Gastrocnemius medialis (tissue), 4 donors: ENCODE measurements at regions not wholly inside any gene's neighbourhood (a gene's known extent, or its start where the extent isn't known, plus 50 kb on each side); places are given as distances from the start of the nearest gene placed in this dataset.

Experiments
- ATAC-seq, 2 donors: fragments of 150-250 bp; one replicate each; pipeline ENCODE4 v1.9.1; 2016
- DNase-seq, 2 donors: peaks; one replicate each; pipeline ENCODE4 v3.0.0-alpha.2; 2019
- H3K27ac ChIP-seq, 4 donors: fragments of 200-600 bp; sonication (generic); 1 replicate in 1 of 4; 2 replicates in 3 of 4; pipeline ENCODE4 v1.5.1; 2016 to 2018; ENCODE audit warnings: mild to moderate bottlenecking in 2 of 4, moderate library complexity in 1 of 4
- H3K27me3 ChIP-seq, 3 donors: fragments of 200-600 bp; sonication (generic) in 2 of 3; 1 replicate in 1 of 3; 2 replicates in 2 of 3; pipeline versions ENCODE4 v1.5.1 to v1.6.0; 2016 to 2019; ENCODE audit warnings: mild to moderate bottlenecking in 1 of 3, moderate library complexity in 1 of 3
- H3K36me3 ChIP-seq, 2 donors: fragments of 200-600 bp; sonication (generic) in 1 of 2; one replicate each; pipeline ENCODE4 v1.5.1; 2017 to 2018
- H3K4me1 ChIP-seq, 2 donors: fragments of 200-600 bp; sonication (generic) in 1 of 2; one replicate each; pipeline ENCODE4 v1.5.1; 2016 to 2017; ENCODE audit warnings: mild to moderate bottlenecking in 2 of 2
- H3K4me3 ChIP-seq, 4 donors: fragments of 200-600 bp; sonication (generic) in 3 of 4; 1 replicate in 1 of 4; 2 replicates in 3 of 4; pipeline ENCODE4 v1.5.1; 2016 to 2019; ENCODE audit warnings: mild to moderate bottlenecking in 2 of 4
- H3K9me3 ChIP-seq, 3 donors: fragments of 200-600 bp; sonication (generic) in 2 of 3; 1 replicate in 1 of 3; 2 replicates in 2 of 3; pipeline ENCODE4 v1.5.1; 2016 to 2019
- CTCF ChIP-seq, 5 experiments: fragments of 450-650 bp in 3 of 5; fragments of 200-600 bp in 2 of 5; sonication (generic) in 2 of 5; IDR thresholded peaks in 4 of 5; conservative IDR thresholded peaks in 1 of 5; 1 replicate in 4 of 5; 2 replicates in 1 of 5; pipeline ENCODE4 v1.5.1; 2016 to 2019; ENCODE audit warnings: antibody characterized with exemption in 5 of 5, mild to moderate bottlenecking in 3 of 5, moderate library complexity in 3 of 5
- POLR2A ChIP-seq, 2 donors: fragments of 450-650 bp; IDR thresholded peaks; one replicate each; pipeline ENCODE4 v1.6.1; 2017; ENCODE audit warnings: antibody characterized with exemption in 2 of 2, mild to moderate bottlenecking in 2 of 2, moderate library complexity in 2 of 2
- in situ Hi-C, 4 donors: fragments of 200-750 bp; cut with MboI; loops; one replicate each; pipeline versions ENCODE4 v1.15.0 to v1.8.0; 2017; ENCODE audit warnings: low sequenced_read_pairs in 4 of 4
- intact Hi-C: fragments of 100-400 bp; cut with DNase I; formaldehyde crosslinking; loops from one replicate; pipeline ENCODE4 v1.15.1; 2023; ENCODE audit warnings: low total_unique reads

- TF ChIP-seq POLR2A (IDR thresholded peaks at IDR 0.05) (no peak), CTCF (IDR thresholded peaks at IDR 0.05 in 4 of 5, conservative IDR thresholded peaks at IDR 0.05 in 1 of 5) (no peak)
- in situ Hi-C loops: no loop called here
- ATAC-seq (no peak), DNase-seq (no peak)
- no peaks in the 10 kb centered on the region for H3K27me3 ChIP-seq
- no peaks in the 10 kb centered on the region for H3K9me3 ChIP-seq
- H3K36me3 ChIP-seq: no peaks in the 10 kb centered on the region
- H3K4me1 ChIP-seq: no peaks in the 10 kb centered on the region
- intact Hi-C loops: no loop called here
- no peak overlapping the region for H3K27ac ChIP-seq
- H3K4me3 ChIP-seq: no peak overlapping the region
These were observed 119.1 kb upstream of the GATB start for GRCh38 chr4:151879705-151880445.

GRCh38 chr4:151876381-151876988 lies 115.7 kb upstream of the GATB start:
- H3K27ac ChIP-seq: no peak overlapping the region
- TF ChIP-seq POLR2A (IDR thresholded peaks at IDR 0.05): no peak
- TF ChIP-seq CTCF (IDR thresholded peaks at IDR 0.05 in 4 of 5, conservative IDR thresholded peaks at IDR 0.05 in 1 of 5): no peak
- intact Hi-C loops (no loop called here), in situ Hi-C loops (no loop called here)
- H3K36me3 ChIP-seq: no peaks in the 10 kb centered on the region
- DNase-seq: no peak
- no peaks in the 10 kb centered on the region for H3K4me1 ChIP-seq
- no peak for ATAC-seq
- no peaks in the 10 kb centered on the region for H3K27me3 ChIP-seq
- no peak overlapping the region for H3K4me3 ChIP-seq
- H3K9me3 ChIP-seq: no peaks in the 10 kb centered on the region

- no peaks in the 10 kb centered on the region for H3K36me3 ChIP-seq
- no peaks in the 10 kb centered on the region for H3K9me3 ChIP-seq
- H3K4me1 ChIP-seq: no peaks in the 10 kb centered on the region
- no peaks in the 10 kb centered on the region for H3K27me3 ChIP-seq
- no peak overlapping the region for H3K27ac ChIP-seq
- intact Hi-C loops: no loop called here
- in situ Hi-C loops: no loop called here
- ATAC-seq (no peak), DNase-seq (no peak)
- TF ChIP-seq CTCF (IDR thresholded peaks at IDR 0.05 in 4 of 5, conservative IDR thresholded peaks at IDR 0.05 in 1 of 5) (no peak), POLR2A (IDR thresholded peaks at IDR 0.05) (no peak)
- H3K4me3 ChIP-seq: no peak overlapping the region
These were observed 113.5 kb upstream of the GATB start for GRCh38 chr4:151874328-151874727.

- no peak for TF ChIP-seq CTCF (IDR thresholded peaks at IDR 0.05 in 4 of 5, conservative IDR thresholded peaks at IDR 0.05 in 1 of 5)
- no peak for TF ChIP-seq POLR2A (IDR thresholded peaks at IDR 0.05)
- no peaks in the 10 kb centered on the region for H3K36me3 ChIP-seq
- H3K27ac ChIP-seq: no peak overlapping the region
- H3K9me3 ChIP-seq: no peaks in the 10 kb centered on the region
- ATAC-seq: no peak
- in situ Hi-C loops: no loop called here
- intact Hi-C loops: no loop called here
- no peaks in the 10 kb centered on the region for H3K4me1 ChIP-seq
- no peak overlapping the region for H3K4me3 ChIP-seq
- H3K27me3 ChIP-seq: no peaks in the 10 kb centered on the region
- DNase-seq: no peak
These were observed 105.7 kb upstream of the GATB start for GRCh38 chr4:151866592-151866918.
